Calu3 (cell line): ENCODE measurements at regions not wholly inside any gene's neighbourhood (a gene's known extent, or its start where the extent isn't known, plus 50 kb on each side); places are given as distances from the start of the nearest gene placed in this dataset.

Experiments used
- BruUV-seq: library from RNA; stranded (reverse); fragments of 400-500 nt; replicated peaks from 2 replicates; lab custom pipeline; 2021; lab: Mats Ljungman, UMichigan
- CTCF ChIA-PET: fragments of 300-600 bp; sonication (Branson Sonifier 250); formaldehyde crosslinking; loops from one replicate; lab custom pipeline; 2022; ENCODE audit warnings: antibody characterized with exemption; lab: Charles Lee
- DNase-seq: peaks from one replicate; pipeline ENCODE4 v3.0.0; 2022
- H3K27ac Mint-ChIP-seq: one replicate; pipeline ENCODE4 v1.8.0; 2022; ENCODE audit warnings: mixed read lengths; ENCODE audit not compliant: unreplicated experiment
- H3K27me3 Mint-ChIP-seq: one replicate; pipeline ENCODE4 v1.8.0; 2022; ENCODE audit warnings: mixed read lengths; ENCODE audit not compliant: unreplicated experiment
- H3K36me3 Mint-ChIP-seq: one replicate; pipeline ENCODE4 v1.8.0; 2022; ENCODE audit warnings: mild to moderate bottlenecking, moderate library complexity, mixed read lengths; ENCODE audit not compliant: insufficient read depth, unreplicated experiment
- H3K4me1 Mint-ChIP-seq: one replicate; pipeline ENCODE4 v1.8.0; 2022; ENCODE audit warnings: mild to moderate bottlenecking, low read depth, mixed read lengths; ENCODE audit not compliant: unreplicated experiment
- H3K4me3 Mint-ChIP-seq: one replicate; pipeline ENCODE4 v1.8.0; 2022; ENCODE audit warnings: mild to moderate bottlenecking, low read depth, moderate library complexity, mixed read lengths; ENCODE audit not compliant: unreplicated experiment
- H3K9me3 Mint-ChIP-seq: one replicate; pipeline ENCODE4 v1.8.0; 2022; ENCODE audit warnings: low read depth, mixed read lengths; ENCODE audit not compliant: unreplicated experiment
- CTCF ChIP-seq: fragments of 200-600 bp; IDR thresholded peaks from one replicate; pipeline ENCODE4 v1.8.0; 2022; ENCODE audit warnings: antibody characterized with exemption; ENCODE audit not compliant: unreplicated experiment
- intact Hi-C: fragments of 100-400 bp; cut with micrococcal nuclease; formaldehyde crosslinking; loops from one replicate; pipeline ENCODE4 v1.10.0; 2022; ENCODE audit not compliant: unreplicated experiment

- TF ChIP-seq CTCF: no peak
- H3K4me1 Mint-ChIP-seq: no peaks in the 10 kb centered on the region
- no TSS peak for BruUV-seq
- H3K36me3 Mint-ChIP-seq: no peaks in the 10 kb centered on the region
- H3K27ac Mint-ChIP-seq: no peak overlapping the region
- H3K27me3 Mint-ChIP-seq: peaks cover 100% of the 10 kb centered on the region
- CTCF ChIA-PET: no interaction called here
- H3K9me3 Mint-ChIP-seq: peaks cover 3% of the 10 kb centered on the region
- DNase-seq: no peak
- intact Hi-C loops: no loop called here
- no peak overlapping the region for H3K4me3 Mint-ChIP-seq
These were observed 92.3 kb upstream of the TLE3 start for GRCh38 chr15:70189826-70190695.

GRCh38 chr15:70188286-70188685 is 90.6 kb upstream of the TLE3 start:
- Mint-ChIP-seq H3K4me1 (no peaks in the 10 kb centered on the region), H3K27me3 (peaks cover 87% of the 10 kb centered on the region), H3K4me3 (no peak overlapping the region), H3K27ac (no peak overlapping the region), H3K36me3 (no peaks in the 10 kb centered on the region), H3K9me3 (peaks cover 3% of the 10 kb centered on the region)
- TF ChIP-seq CTCF: no peak
- CTCF ChIA-PET: no interaction called here
- intact Hi-C loops: no loop called here
- DNase-seq: no peak
- BruUV-seq: no TSS peak

DNA sequence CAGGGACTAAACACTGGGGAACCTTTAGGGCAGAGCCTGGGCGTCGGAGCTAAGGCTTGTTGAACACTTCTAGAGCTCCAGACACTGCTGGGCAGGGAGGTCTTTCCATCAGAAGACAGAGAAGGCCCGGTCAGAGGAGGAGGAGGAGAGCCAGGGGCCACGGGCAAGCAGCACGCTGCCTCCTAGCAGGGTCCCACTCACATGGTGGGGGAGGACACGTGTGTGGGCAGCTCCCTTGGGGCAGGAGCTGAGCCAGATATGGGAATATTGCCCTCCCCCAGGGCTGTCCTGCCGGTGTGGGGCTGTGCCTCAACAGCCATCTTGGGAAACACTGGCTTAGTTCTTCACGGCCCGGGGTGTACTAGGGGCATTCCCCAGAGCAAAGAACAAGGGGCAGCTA is 89.6 kb upstream of the TLE3 start:
- H3K4me3 Mint-ChIP-seq: no peak overlapping the region
- intact Hi-C loops: no loop called here
- no peak for DNase-seq
- TF ChIP-seq CTCF: no peak
- no peaks in the 10 kb centered on the region for H3K36me3 Mint-ChIP-seq
- no peaks in the 10 kb centered on the region for H3K4me1 Mint-ChIP-seq
- H3K27me3 Mint-ChIP-seq: peaks cover 86% of the 10 kb centered on the region
- H3K27ac Mint-ChIP-seq: no peak overlapping the region
- H3K9me3 Mint-ChIP-seq: peaks cover 3% of the 10 kb centered on the region
- CTCF ChIA-PET: no interaction called here
- BruUV-seq: no TSS peak

DNA sequence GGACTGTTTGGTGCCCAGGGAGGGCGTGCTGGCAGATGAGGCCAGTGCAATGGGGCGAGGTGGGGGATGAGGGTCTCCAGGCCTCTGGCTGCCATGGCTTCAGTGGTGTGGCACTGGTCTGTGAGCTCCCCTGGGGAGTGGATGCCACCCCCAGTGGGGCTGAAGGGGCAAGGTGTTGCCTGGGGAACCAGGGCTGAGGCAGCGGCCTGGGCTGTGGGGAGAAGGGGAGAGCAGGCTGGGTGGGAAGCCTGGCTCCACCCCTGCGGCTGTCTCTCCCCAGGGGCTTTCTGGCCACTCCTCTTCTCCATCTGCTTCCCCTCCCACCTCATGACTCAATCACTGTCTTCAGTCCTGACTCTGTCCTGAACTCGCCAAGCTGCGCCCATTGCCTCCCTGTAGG is 88.4 kb upstream of the TLE3 start:
- H3K9me3 Mint-ChIP-seq: no peaks in the 10 kb centered on the region
- DNase-seq: no peak
- intact Hi-C loops: no loop called here
- CTCF ChIA-PET: no interaction called here
- no peak overlapping the region for H3K27ac Mint-ChIP-seq
- no peaks in the 10 kb centered on the region for H3K36me3 Mint-ChIP-seq
- no peak overlapping the region for H3K4me3 Mint-ChIP-seq
- peaks cover 74% of the 10 kb centered on the region for H3K27me3 Mint-ChIP-seq
- BruUV-seq: no TSS peak
- no peak for TF ChIP-seq CTCF
- peaks cover 10% of the 10 kb centered on the region for H3K4me1 Mint-ChIP-seq
